Activated CD4-positive, alpha-beta T cell treated with anti-CD3 and anti-CD28 coated beads, Interleukin-2, amount 10 ng/mL, durations not matched to agents 7 days and 5 days (primary cell): ENCODE measurements at regions not wholly inside any gene's neighbourhood (a gene's known extent, or its start where the extent isn't known, plus 50 kb on each side); places are given as distances from the start of the nearest gene placed in this dataset.

Experiments
- CTCF ChIA-PET: fragments of 350-600 bp; sonication (Branson Sonifier 250); formaldehyde crosslinking; loops from one replicate; lab custom pipeline; 2021; ENCODE audit warnings: antibody characterized with exemption; lab: Charles Lee
- POLR2A ChIA-PET: fragments of 350-600 bp; sonication (Branson Sonifier 250); formaldehyde crosslinking; loops from one replicate; lab custom pipeline; 2021; ENCODE audit warnings: antibody characterized with exemption; lab: Charles Lee
- DNase-seq: peaks from one replicate; pipeline ENCODE4 v3.0.0-alpha.2; 2020
- H3K27ac Mint-ChIP-seq: one replicate; pipeline ENCODE4 v1.8.0; 2021; ENCODE audit warnings: mild to moderate bottlenecking, moderate library complexity, mixed read lengths
- H3K27me3 Mint-ChIP-seq: one replicate; pipeline ENCODE4 v1.8.0; 2021; ENCODE audit warnings: mixed read lengths
- H3K36me3 Mint-ChIP-seq: one replicate; pipeline ENCODE4 v1.8.0; 2021; ENCODE audit warnings: low read depth, mixed read lengths
- H3K4me1 Mint-ChIP-seq: one replicate; pipeline ENCODE4 v1.8.0; 2021; ENCODE audit warnings: mixed read lengths
- H3K4me3 Mint-ChIP-seq: one replicate; pipeline ENCODE4 v1.8.0; 2021; ENCODE audit warnings: mild to moderate bottlenecking, moderate library complexity, mixed read lengths
- H3K9me3 Mint-ChIP-seq: one replicate; pipeline ENCODE4 v1.8.0; 2021; ENCODE audit warnings: mixed read lengths

DNA sequence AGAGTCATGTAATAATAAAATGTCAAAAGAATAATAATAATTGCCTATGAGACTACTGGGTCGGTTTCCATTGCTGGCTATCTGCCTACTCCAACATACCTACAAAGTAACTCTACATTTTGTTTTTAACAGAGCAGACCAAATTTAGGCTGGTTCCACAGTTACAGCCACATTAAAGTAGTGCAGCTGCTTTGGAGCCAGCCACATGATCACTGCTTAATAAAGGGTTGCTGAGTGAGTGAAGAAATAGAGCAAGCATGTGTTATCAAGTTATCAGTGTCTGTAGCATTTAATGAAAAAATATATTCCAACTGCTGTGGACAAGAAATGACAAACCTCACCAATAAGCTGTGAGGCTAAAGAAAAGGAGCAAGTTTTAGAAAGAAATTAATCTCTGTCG lies 782.3 kb downstream of the PCDH18 start:
- Mint-ChIP-seq H3K27ac (no peak overlapping the region), H3K4me1 (no peaks in the 10 kb centered on the region), H3K36me3 (no peaks in the 10 kb centered on the region), H3K9me3 (no peaks in the 10 kb centered on the region), H3K27me3 (no peaks in the 10 kb centered on the region), H3K4me3 (no peak overlapping the region)
- CTCF ChIA-PET = no interaction called here
- POLR2A ChIA-PET = no interaction called here
- DNase-seq = no peak

DNA sequence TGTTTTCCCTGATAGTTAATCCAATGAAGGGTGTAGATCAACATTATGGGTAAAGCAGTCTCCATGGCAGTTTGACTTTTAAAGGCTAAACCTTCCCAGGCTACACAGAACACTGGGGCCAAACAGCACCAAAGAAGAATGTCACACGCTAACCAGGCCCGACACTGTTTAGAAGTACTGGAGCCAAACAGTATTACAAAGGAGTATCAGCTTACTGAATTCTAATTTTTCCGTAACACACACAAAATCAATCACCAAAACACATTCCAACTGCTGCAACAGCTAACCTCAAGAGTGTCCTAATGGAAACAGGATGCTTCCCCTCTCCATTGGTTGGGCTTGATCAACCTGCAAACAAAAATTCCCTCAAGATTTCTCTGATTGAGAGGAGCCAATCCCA lies 783.5 kb downstream of the PCDH18 start:
- no peak for DNase-seq
- Mint-ChIP-seq H3K4me1 (no peaks in the 10 kb centered on the region), H3K27ac (no peak overlapping the region), H3K9me3 (no peaks in the 10 kb centered on the region), H3K36me3 (no peaks in the 10 kb centered on the region), H3K27me3 (no peaks in the 10 kb centered on the region), H3K4me3 (no peak overlapping the region)
- ChIA-PET CTCF (no interaction called here), POLR2A (no interaction called here)

- POLR2A ChIA-PET = no interaction called here
- H3K9me3 Mint-ChIP-seq = no peaks in the 10 kb centered on the region
- no peak overlapping the region for H3K4me3 Mint-ChIP-seq
Measured at GRCh38 chr4:136748165-136748564, 784.1 kb downstream of the PCDH18 start.

GRCh38 chr4:136743238-136743637 lies 789.1 kb downstream of the PCDH18 start:
- Mint-ChIP-seq H3K36me3 (no peaks in the 10 kb centered on the region), H3K4me3 (no peak overlapping the region), H3K9me3 (no peaks in the 10 kb centered on the region), H3K4me1 (no peaks in the 10 kb centered on the region), H3K27me3 (no peaks in the 10 kb centered on the region), H3K27ac (no peak overlapping the region)
- ChIA-PET CTCF (no interaction called here), POLR2A (no interaction called here)
- DNase-seq = no peak

More at GRCh38 chr4:136748165-136748564, 784.1 kb downstream of the PCDH18 start:
- Mint-ChIP-seq H3K27ac (no peak overlapping the region), H3K27me3 (no peaks in the 10 kb centered on the region), H3K4me1 (no peaks in the 10 kb centered on the region), H3K36me3 (no peaks in the 10 kb centered on the region)
- CTCF ChIA-PET = no interaction called here
- DNase-seq = no peak

DNA sequence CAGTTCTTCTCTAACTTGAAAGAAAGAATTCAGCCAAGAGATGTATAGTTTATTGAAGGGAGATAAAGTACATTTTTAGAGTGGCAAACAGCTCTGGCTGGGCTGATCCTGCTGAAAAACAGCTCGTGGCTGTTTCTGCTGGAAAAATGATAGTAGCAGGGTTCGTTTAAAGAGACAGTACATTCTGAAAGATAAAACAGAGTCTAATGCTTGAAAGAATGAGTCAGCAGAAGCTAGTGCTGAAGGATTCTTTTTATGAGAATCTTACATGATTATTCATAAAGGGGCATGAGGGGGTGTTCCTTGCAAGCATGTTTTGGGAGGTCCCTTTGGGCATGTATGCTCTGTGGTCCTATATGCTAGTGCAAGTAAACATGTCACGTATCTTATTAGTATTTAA lies 790.0 kb downstream of the PCDH18 start:
- POLR2A ChIA-PET = no interaction called here
- CTCF ChIA-PET = no interaction called here
- Mint-ChIP-seq H3K4me1 (no peaks in the 10 kb centered on the region), H3K27ac (no peak overlapping the region), H3K36me3 (no peaks in the 10 kb centered on the region), H3K27me3 (no peaks in the 10 kb centered on the region), H3K4me3 (no peak overlapping the region), H3K9me3 (no peaks in the 10 kb centered on the region)
- DNase-seq = no peak

DNA sequence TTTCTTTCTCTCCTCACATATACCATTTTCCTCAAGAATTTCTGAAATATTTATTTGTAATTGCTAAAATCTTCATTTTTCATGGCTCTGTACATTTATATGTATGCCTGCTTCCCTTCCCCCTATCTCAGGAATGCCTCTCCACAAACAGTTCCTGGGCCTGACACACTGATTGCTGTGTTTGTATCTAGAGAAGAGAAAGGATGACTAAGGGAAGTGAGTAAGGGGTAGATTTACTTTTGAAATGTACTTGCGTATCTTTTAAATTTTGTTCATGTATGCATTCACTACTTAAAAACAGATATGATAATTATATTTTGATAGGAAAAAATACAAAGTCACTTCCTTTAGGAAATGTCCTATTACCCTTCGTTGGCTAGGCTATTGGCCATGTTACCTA lies 790.8 kb downstream of the PCDH18 start:
- DNase-seq = no peak
- H3K27me3 Mint-ChIP-seq = no peaks in the 10 kb centered on the region
- no peak overlapping the region for H3K4me3 Mint-ChIP-seq
- H3K36me3 Mint-ChIP-seq = no peaks in the 10 kb centered on the region
- POLR2A ChIA-PET = no interaction called here
- H3K4me1 Mint-ChIP-seq = no peaks in the 10 kb centered on the region
- CTCF ChIA-PET = no interaction called here
- no peak overlapping the region for H3K27ac Mint-ChIP-seq
- H3K9me3 Mint-ChIP-seq = no peaks in the 10 kb centered on the region

DNA sequence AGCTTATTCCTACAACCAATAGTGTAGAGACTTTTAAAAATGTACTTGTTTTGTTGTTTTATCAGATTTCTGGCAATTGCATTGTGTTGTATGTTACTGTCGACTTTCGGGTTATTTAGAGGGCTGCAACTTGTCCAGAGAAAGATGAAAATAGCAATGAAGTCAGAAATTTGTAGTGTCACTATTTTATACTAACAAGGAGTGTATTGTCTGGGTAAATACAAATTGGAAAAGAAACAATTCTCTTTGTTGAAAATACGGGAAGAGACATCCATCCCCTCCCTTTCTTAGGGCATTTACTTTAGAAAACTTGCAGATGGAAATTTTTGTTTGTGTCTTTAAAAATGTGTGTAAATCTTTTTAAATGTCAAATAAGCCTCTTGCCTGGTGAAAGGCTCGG lies 792.0 kb downstream of the PCDH18 start:
- no peak overlapping the region for H3K27ac Mint-ChIP-seq
- no peak overlapping the region for H3K4me3 Mint-ChIP-seq
- no peak for DNase-seq
- no peaks in the 10 kb centered on the region for H3K36me3 Mint-ChIP-seq
- POLR2A ChIA-PET = no interaction called here
- no peaks in the 10 kb centered on the region for H3K27me3 Mint-ChIP-seq
- H3K9me3 Mint-ChIP-seq = no peaks in the 10 kb centered on the region
- H3K4me1 Mint-ChIP-seq = no peaks in the 10 kb centered on the region
- CTCF ChIA-PET = no interaction called here

GRCh38 chr4:136737066-136737465 lies 795.2 kb downstream of the PCDH18 start:
- no peaks in the 10 kb centered on the region for H3K9me3 Mint-ChIP-seq
- H3K27ac Mint-ChIP-seq = no peak overlapping the region
- DNase-seq = no peak
- ChIA-PET POLR2A (no interaction called here), CTCF (no interaction called here)
- no peaks in the 10 kb centered on the region for H3K36me3 Mint-ChIP-seq
- H3K4me3 Mint-ChIP-seq = no peak overlapping the region
- H3K4me1 Mint-ChIP-seq = no peaks in the 10 kb centered on the region
- H3K27me3 Mint-ChIP-seq = no peaks in the 10 kb centered on the region

DNA sequence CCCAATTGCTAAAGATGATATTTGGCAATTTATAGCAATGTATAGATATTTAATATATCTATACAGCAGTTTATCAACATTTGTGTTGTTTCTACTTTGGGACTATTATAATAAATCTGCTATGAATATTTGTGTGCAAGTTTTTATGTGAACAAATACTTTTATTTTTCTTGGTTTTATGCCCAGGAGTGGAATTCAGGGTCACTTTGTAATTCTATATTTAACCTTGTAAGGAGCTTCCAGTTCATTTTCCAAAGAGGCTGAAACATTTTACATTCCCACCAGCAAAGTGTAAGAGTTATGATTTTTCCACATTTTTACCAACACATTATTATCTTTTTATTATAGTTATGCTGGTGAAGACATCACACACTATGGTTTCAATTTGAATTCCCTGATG lies 801.3 kb downstream of the PCDH18 start:
- Mint-ChIP-seq H3K9me3 (no peaks in the 10 kb centered on the region), H3K27ac (no peak overlapping the region), H3K36me3 (no peaks in the 10 kb centered on the region), H3K4me3 (no peak overlapping the region), H3K27me3 (no peaks in the 10 kb centered on the region), H3K4me1 (no peaks in the 10 kb centered on the region)
- no peak for DNase-seq
- ChIA-PET CTCF (no interaction called here), POLR2A (no interaction called here)

DNA sequence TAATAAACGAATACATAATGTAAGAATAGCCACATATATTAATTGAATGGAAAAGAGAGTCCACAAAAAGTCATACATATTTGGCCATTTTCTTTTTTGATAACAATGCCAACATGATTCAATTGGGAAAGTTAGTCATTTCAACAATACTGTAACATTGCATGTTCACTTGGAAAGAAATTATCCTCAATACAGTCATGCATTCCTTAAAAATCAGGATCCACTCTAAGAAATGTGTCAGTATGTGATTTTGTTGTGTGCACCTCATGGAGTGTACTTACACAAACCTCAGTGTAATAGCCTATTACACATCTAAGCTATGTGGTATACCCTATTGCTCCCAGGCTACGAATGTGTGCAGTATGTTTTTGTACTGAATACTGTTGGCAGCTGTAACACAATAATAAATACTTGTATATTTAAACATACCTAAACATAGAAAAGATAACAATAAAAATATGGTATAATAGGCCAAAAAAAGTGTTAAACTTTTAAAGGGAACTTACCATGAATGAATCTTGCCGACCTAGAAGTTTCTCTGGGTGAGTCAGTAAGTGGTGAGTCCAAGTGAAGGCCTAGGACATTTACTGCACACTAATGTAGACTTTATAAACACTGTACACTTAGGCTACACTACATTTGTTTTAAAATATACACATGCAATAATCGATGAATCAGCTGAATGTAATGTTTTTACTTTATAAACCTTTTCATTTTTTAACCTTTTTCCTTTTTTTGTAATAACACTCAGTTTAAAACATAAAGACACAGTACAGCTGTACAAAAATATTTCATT lies 806.8 kb downstream of the PCDH18 start:
- peaks cover 2% of the 10 kb centered on the region for H3K9me3 Mint-ChIP-seq
- no peaks in the 10 kb centered on the region for H3K36me3 Mint-ChIP-seq
- no peaks in the 10 kb centered on the region for H3K4me1 Mint-ChIP-seq
- no peak for DNase-seq
- POLR2A ChIA-PET = no interaction called here
- no peaks in the 10 kb centered on the region for H3K27me3 Mint-ChIP-seq
- no peak overlapping the region for H3K27ac Mint-ChIP-seq
- no peak overlapping the region for H3K4me3 Mint-ChIP-seq
- CTCF ChIA-PET = no interaction called here

GRCh38 chr4:136713140-136713539 lies 819.2 kb downstream of the PCDH18 start:
- DNase-seq = no peak
- Mint-ChIP-seq H3K9me3 (no peaks in the 10 kb centered on the region), H3K4me3 (no peak overlapping the region), H3K27me3 (no peaks in the 10 kb centered on the region), H3K36me3 (no peaks in the 10 kb centered on the region), H3K27ac (no peak overlapping the region), H3K4me1 (no peaks in the 10 kb centered on the region)
- ChIA-PET CTCF (no interaction called here), POLR2A (interaction anchor here (0.5 kb wide), 1 partner anchor 911 kb away, joined by 3 read pairs; no protein-coding TSS in a partner anchor)

DNA sequence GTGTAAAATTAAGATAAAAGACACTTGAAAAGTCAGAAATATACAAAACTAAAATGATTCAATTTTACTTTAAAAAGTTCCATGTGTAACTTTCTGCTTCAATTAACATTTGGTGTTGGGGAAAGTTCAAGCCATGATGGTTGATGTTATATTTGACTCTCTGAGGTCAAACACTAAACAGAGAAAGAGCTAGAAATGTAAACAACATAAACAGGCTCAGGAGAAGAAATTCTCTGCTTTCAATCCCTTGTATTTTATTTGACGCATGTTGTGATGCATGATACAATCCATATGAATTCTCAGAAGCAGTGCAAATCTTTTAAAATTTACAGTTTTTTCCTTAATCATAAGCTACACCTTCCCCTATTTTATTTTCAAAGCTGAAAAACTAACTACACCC lies 822.4 kb downstream of the PCDH18 start:
- Mint-ChIP-seq H3K27ac (no peak overlapping the region), H3K4me3 (no peak overlapping the region), H3K36me3 (no peaks in the 10 kb centered on the region), H3K9me3 (no peaks in the 10 kb centered on the region), H3K27me3 (no peaks in the 10 kb centered on the region), H3K4me1 (no peaks in the 10 kb centered on the region)
- ChIA-PET CTCF (no interaction called here), POLR2A (no interaction called here)
- DNase-seq = no peak

DNA sequence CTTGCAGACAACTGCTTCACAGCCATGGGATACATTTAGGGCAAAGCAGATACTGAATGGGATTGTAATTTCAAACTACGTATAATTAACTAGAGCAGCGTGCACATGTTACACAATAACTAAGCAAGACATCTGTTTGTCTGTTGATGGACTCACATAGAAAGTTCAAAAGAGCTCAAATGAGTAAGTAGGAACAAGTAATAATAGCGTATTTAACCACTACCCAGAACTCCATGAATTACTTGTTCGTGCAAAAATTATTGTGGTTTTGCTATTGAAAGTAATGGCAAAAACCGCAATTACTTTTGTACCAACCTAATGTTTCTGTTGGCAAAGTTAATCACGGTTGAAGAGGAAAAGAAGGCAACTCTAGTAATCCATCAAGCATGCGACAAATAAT lies 825.4 kb downstream of the PCDH18 start:
- ChIA-PET POLR2A (no interaction called here), CTCF (no interaction called here)
- no peak for DNase-seq
- Mint-ChIP-seq H3K4me1 (no peaks in the 10 kb centered on the region), H3K4me3 (no peak overlapping the region), H3K27me3 (no peaks in the 10 kb centered on the region), H3K27ac (no peak overlapping the region), H3K36me3 (no peaks in the 10 kb centered on the region), H3K9me3 (no peaks in the 10 kb centered on the region)

DNA sequence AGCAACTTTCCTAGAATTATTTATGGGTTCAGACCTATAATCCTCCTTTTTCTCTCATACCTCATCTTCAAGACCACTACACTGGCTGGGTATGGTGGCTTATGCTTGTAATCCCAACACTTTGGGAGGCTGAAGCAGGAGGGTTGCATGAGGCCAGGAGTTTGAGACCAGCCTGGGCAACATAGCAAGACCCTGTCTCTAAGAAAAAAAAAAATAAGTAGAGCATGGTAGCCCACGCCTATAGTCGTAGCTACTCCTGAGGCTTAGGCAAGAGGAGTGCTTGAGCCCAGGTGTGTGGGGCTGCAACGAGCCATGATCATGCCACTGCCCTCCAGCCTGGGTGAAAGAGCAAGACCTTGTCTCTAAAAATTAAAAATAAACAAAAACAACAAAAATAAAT lies 832.4 kb downstream of the PCDH18 start:
- H3K4me1 Mint-ChIP-seq = no peaks in the 10 kb centered on the region
- no peaks in the 10 kb centered on the region for H3K27me3 Mint-ChIP-seq
- DNase-seq = no peak
- ChIA-PET POLR2A (no interaction called here), CTCF (no interaction called here)
- no peaks in the 10 kb centered on the region for H3K36me3 Mint-ChIP-seq
- H3K4me3 Mint-ChIP-seq = no peak overlapping the region
- no peak overlapping the region for H3K27ac Mint-ChIP-seq
- no peaks in the 10 kb centered on the region for H3K9me3 Mint-ChIP-seq
